GM12875 (cell line): ENCODE measurements at regions not wholly inside any gene's neighbourhood (a gene's known extent, or its start where the extent isn't known, plus 50 kb on each side); places are given as distances from the start of the nearest gene placed in this dataset.

Source experiments
- H3K4me3 ChIP-seq: one replicate; pipeline ENCODE4 v1.5.1; 2011; ENCODE audit warnings: low read depth, low read length, control low read depth
- CTCF ChIP-seq: IDR thresholded peaks from 2 replicates; pipeline ENCODE4 v1.5.1; 2011; ENCODE audit warnings: low read depth, mild to moderate bottlenecking, control low read depth, inconsistent platforms, low read length, moderate library complexity, borderline replicate concordance; ENCODE audit not compliant: insufficient read depth

GRCh38 chr14:97924922-97925613 lies 1127.9 kb downstream of the VRK1 start:
- TF ChIP-seq CTCF: no peak
- no peak overlapping the region for H3K4me3 ChIP-seq

GRCh38 chr14:97930166-97930565 lies 1133.0 kb downstream of the VRK1 start:
- no peak for TF ChIP-seq CTCF
- H3K4me3 ChIP-seq: no peak overlapping the region

- H3K4me3 ChIP-seq: no peak overlapping the region
- no peak for TF ChIP-seq CTCF
Observed at GRCh38 chr14:97931273-97931672, 1134.1 kb downstream of the VRK1 start.

- no peak for TF ChIP-seq CTCF
- H3K4me3 ChIP-seq: no peak overlapping the region
Observed at GRCh38 chr14:97942921-97943320, 1145.7 kb downstream of the VRK1 start.

- TF ChIP-seq CTCF: no peak
- H3K4me3 ChIP-seq: no peak overlapping the region
Observed at GRCh38 chr14:97943619-97944018, 1146.4 kb downstream of the VRK1 start.

GRCh38 chr14:97944380-97944779 lies 1147.2 kb downstream of the VRK1 start:
- H3K4me3 ChIP-seq: no peak overlapping the region
- no peak for TF ChIP-seq CTCF

GRCh38 chr14:97945631-97946030 lies 1148.4 kb downstream of the VRK1 start:
- no peak overlapping the region for H3K4me3 ChIP-seq
- TF ChIP-seq CTCF: no peak
